Skeletal muscle tissue (tissue), 3 donors: ENCODE measurements at regions not wholly inside any gene's neighbourhood (a gene's known extent, or its start where the extent isn't known, plus 50 kb on each side); places are given as distances from the start of the nearest gene placed in this dataset.

ENCODE experiments used
- H3K27ac ChIP-seq: one replicate; pipeline ENCODE4 v1.7.0; 2013; ENCODE audit warnings: mild to moderate bottlenecking, low read depth, low read length, inconsistent platforms
- H3K27me3 ChIP-seq, 3 donors: one replicate each; pipeline ENCODE4 v1.7.0; 2013; ENCODE audit warnings: low read length in 3 of 3; ENCODE audit not compliant: control insufficient read depth in 3 of 3, insufficient read depth in 3 of 3
- H3K36me3 ChIP-seq, 3 donors: one replicate each; pipeline ENCODE4 v1.7.0; 2013; ENCODE audit warnings: low read length in 3 of 3; ENCODE audit not compliant: control insufficient read depth in 3 of 3, insufficient read depth in 3 of 3
- H3K4me1 ChIP-seq, 3 donors: one replicate each; pipeline ENCODE4 v1.7.0; 2013; ENCODE audit warnings: low read length in 3 of 3, mild to moderate bottlenecking in 3 of 3; ENCODE audit not compliant: control insufficient read depth in 3 of 3, insufficient read depth in 3 of 3
- H3K4me3 ChIP-seq, 3 donors: one replicate each; pipeline ENCODE4 v1.7.0; 2013; ENCODE audit warnings: low read length in 3 of 3
- H3K9ac ChIP-seq, 3 donors: one replicate each; pipeline ENCODE4 v1.7.0; 2013; ENCODE audit warnings: low read length in 3 of 3, mild to moderate bottlenecking in 3 of 3, moderate library complexity in 2 of 3, low read depth in 1 of 3
- H3K9me3 ChIP-seq, 3 donors: one replicate each; pipeline ENCODE4 v1.7.0; 2013; ENCODE audit warnings: low read length in 3 of 3; ENCODE audit not compliant: control insufficient read depth in 3 of 3
- donor health status: Osteomylitis.

DNA sequence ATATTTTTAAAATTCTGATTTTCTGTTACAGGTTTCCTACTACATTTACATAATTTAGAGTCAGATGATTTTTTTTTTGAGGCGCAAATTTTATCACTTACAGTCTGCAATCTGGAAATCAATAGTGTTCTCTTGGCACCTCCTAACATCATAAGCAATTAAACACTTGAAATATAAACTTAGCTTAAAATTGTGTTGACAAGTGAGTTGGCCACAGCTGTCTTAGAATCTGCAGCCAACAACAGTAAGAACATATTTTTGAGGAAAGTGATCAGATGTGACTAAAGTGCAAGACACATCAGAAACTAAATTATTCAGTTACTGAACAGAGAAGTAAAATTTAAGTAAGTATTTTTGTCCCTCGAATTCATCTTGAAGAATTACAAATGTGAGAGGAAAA lies 726.7 kb upstream of the LRATD1 start:
- no peaks in the 10 kb centered on the region for H3K9me3 ChIP-seq
- no peaks in the 10 kb centered on the region for H3K36me3 ChIP-seq
- H3K27ac ChIP-seq: no peak overlapping the region
- H3K9ac ChIP-seq: no peak overlapping the region
- H3K4me3 ChIP-seq: no peak overlapping the region
- H3K27me3 ChIP-seq: no peaks in the 10 kb centered on the region
- H3K4me1 ChIP-seq: no peaks in the 10 kb centered on the region

DNA sequence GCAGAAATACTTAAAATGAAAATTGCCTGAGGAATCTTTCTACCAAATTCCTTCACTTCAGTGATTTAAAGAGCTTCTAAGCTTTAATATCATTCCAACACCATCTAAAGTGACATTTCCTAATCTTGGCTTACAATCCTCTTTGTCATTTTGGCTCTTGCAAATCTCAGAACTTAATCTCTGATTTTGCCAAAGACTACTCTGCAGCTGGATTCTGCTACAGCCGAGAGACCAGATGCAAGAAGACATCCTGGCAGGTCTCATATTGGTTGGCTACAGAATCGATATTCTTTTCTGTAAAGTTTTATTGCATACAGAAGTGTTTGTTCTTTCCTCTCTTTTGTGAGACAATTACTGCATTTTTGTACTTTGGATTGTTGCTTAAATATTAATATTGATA lies 716.5 kb upstream of the LRATD1 start:
- Histone ChIP-seq H3K27me3 (no peaks in the 10 kb centered on the region), H3K9me3 (no peaks in the 10 kb centered on the region), H3K9ac (no peak overlapping the region), H3K36me3 (no peaks in the 10 kb centered on the region), H3K27ac (no peak overlapping the region), H3K4me3 (no peak overlapping the region), H3K4me1 (no peaks in the 10 kb centered on the region)

DNA sequence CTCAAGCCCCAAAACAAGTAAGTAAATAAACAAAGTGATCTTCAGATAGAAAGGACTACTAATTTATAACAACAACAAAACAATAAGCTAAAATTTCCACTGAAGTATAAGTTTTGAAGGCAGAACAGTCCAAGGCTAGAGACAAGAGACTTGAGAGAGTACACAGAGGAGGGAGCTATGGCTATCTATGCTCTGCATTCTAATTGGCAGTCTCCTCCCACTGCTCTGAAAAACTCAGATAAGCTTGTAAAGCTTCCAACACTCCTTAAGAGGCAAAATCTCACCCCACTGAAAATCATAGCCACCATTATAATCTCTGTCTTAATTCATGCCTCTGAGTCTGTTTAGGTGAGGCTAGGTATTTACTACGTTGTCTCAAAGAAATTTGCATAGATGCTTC lies 714.6 kb upstream of the LRATD1 start:
- Histone ChIP-seq H3K27me3 (no peaks in the 10 kb centered on the region), H3K9ac (no peak overlapping the region), H3K9me3 (no peaks in the 10 kb centered on the region), H3K36me3 (no peaks in the 10 kb centered on the region), H3K4me1 (no peaks in the 10 kb centered on the region), H3K27ac (no peak overlapping the region), H3K4me3 (no peak overlapping the region)

DNA sequence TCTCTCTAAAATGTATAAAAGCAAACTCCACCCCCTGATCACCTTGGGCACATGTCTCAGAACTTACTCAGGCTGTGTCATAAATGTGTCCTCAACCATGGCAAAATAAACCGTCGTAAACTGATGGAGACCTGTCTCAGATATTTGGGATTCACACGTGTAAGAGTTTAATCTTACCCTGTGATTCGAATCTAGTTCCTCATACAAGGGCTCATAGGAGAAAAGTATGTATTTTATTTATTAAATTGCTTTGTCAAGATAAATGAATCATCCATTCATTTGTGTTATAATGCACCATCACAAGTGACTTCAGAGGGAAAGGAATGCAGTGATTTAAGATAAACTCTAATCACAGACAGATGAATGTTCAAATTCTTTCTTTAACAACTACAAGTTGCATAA lies 712.5 kb upstream of the LRATD1 start:
- no peaks in the 10 kb centered on the region for H3K4me1 ChIP-seq
- H3K4me3 ChIP-seq: no peak overlapping the region
- no peaks in the 10 kb centered on the region for H3K9me3 ChIP-seq
- no peak overlapping the region for H3K9ac ChIP-seq
- H3K36me3 ChIP-seq: no peaks in the 10 kb centered on the region
- no peaks in the 10 kb centered on the region for H3K27me3 ChIP-seq
- no peak overlapping the region for H3K27ac ChIP-seq

DNA sequence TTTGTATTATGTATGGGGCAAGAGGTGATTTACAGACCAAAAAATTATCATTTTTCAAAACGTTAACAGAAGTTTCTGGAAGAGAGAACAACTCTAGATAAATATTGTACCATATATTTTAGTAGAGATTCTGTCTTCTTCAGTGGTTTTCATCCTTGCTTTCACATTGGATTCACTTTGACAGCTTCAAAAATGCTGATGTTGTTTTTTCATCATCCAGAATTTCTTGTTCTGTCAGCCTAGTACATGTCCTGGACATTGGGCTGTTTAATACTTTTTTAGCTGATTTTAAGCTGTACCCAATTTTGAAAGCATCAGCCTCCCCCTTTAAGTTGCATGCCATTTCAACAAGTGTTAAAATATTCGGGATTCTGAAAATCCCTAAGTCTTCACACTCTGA lies 711.3 kb upstream of the LRATD1 start:
- Histone ChIP-seq H3K27me3 (no peaks in the 10 kb centered on the region), H3K9me3 (no peaks in the 10 kb centered on the region), H3K4me1 (no peaks in the 10 kb centered on the region), H3K9ac (no peak overlapping the region), H3K36me3 (no peaks in the 10 kb centered on the region), H3K27ac (no peak overlapping the region), H3K4me3 (no peak overlapping the region)

DNA sequence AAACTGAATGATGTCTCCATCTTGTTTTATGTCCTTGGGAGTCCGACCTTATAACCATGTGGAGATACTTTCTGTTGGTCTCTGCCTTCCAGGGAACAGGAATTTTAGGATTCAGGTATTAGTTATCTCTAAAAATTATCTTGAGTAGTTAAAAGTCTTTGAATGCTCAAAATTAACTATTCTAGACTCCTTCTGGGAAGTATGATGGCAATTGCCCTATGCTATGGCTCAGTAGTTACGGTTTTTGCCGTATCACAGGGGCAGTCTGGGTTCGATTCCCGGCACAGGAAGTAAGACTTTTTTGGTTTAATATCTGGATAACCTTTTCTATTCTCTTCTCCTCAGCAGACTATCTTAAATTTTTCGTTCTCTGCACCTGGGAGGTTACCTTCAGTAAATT lies 708.7 kb upstream of the LRATD1 start:
- Histone ChIP-seq H3K27ac (no peak overlapping the region), H3K4me3 (no peak overlapping the region), H3K36me3 (no peaks in the 10 kb centered on the region), H3K27me3 (no peaks in the 10 kb centered on the region), H3K9ac (no peak overlapping the region), H3K4me1 (no peaks in the 10 kb centered on the region), H3K9me3 (no peaks in the 10 kb centered on the region)

DNA sequence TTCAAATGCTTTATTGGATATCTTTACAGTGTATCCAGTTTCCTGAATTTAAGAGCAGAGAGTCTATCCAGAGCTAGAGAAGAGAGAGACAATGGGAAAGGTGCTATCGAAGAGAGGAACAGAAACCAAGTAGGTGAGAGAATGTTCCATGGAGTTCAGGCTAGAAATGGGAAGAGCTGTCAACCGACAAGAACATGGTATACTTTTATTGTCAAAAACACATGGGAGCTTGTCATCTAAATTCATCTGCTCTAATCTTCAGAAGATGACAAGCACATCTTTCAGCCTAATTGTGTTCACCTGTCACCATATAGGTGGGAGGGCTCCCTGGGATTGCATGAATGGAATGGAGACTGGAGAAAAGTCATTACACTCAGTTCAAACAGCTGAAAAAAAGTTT lies 690.4 kb upstream of the LRATD1 start:
- H3K27ac ChIP-seq: no peak overlapping the region
- no peak overlapping the region for H3K9ac ChIP-seq
- H3K36me3 ChIP-seq: no peaks in the 10 kb centered on the region
- H3K4me1 ChIP-seq: no peaks in the 10 kb centered on the region
- H3K9me3 ChIP-seq: no peaks in the 10 kb centered on the region
- no peaks in the 10 kb centered on the region for H3K27me3 ChIP-seq
- no peak overlapping the region for H3K4me3 ChIP-seq

DNA sequence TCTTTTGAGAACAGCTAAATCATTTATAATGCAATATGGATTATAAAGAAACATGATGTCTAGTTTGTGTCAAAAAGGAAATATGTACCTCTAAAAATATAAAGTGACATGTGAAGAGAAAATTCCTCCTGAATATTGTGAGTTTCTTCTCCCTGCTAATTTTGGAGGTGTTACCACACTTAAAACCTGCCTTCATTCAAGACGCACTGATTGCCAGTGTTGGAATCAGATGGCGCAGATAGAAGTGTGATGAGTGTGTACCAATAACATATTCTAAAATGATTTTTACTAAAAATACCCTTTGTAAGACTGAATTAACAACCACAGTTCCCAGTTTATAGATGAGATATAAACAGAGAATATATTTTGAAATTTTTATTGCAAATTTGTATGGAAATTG lies 681.8 kb upstream of the LRATD1 start:
- Histone ChIP-seq H3K9me3 (no peaks in the 10 kb centered on the region), H3K9ac (no peak overlapping the region), H3K4me1 (no peaks in the 10 kb centered on the region), H3K27ac (no peak overlapping the region), H3K4me3 (no peak overlapping the region), H3K27me3 (no peaks in the 10 kb centered on the region), H3K36me3 (no peaks in the 10 kb centered on the region)

DNA sequence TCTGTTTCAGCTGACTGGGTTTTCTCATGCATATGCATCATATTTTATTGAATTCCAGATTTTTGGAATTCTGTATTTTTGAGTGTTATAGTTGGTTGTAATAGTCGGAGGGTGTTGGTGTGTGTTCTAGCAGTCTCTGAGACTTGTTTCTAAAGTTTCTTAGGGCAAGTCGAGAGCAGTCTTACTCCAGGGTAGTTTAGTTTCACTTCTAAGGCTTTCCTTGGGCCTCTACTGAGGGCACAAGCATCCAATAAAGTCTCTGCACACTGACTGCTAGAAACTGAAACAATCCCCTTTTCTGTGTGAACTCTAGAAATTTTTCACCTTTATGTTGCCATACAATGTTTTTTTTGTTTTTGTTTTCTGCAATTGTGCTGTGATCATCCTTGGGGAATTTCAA lies 663.7 kb upstream of the LRATD1 start:
- Histone ChIP-seq H3K9me3 (peaks cover 0 to 2% (median 0%) of the 10 kb centered on the region in 3 donors), H3K27ac (no peak overlapping the region), H3K27me3 (no peaks in the 10 kb centered on the region), H3K9ac (no peak overlapping the region), H3K4me1 (no peaks in the 10 kb centered on the region), H3K36me3 (no peaks in the 10 kb centered on the region), H3K4me3 (no peak overlapping the region)

DNA sequence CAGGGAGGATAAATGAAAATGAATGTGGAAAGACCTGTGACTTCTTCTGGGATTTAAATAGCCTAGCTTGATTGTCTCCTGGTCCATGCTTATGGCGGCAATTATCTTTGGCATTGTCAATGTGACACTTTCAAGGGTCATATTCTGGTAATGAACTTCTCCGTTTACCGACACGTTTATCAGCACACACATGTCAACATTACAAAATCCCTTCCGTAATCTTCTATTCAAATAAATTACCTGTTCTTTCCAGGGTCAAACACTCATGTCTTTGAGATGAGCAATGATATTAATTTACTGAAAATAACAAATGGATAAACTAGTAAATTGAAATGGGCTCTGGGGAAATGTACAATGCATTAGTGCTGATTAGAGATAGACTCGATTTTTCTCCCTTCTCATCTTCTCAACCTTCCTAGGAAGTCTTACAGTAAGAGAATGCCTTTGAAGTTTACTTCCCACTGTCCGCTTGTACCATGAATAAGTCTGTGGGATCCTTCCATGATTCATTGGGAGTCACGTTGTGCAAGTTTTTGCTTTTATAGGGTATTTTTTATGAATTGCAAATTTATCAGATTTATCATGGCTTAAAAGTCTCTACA lies 646.3 kb upstream of the LRATD1 start:
- Histone ChIP-seq H3K4me1 (no peaks in the 10 kb centered on the region), H3K9me3 (no peaks in the 10 kb centered on the region), H3K4me3 (no peak overlapping the region), H3K27ac (no peak overlapping the region), H3K27me3 (no peaks in the 10 kb centered on the region), H3K36me3 (no peaks in the 10 kb centered on the region), H3K9ac (no peak overlapping the region)

DNA sequence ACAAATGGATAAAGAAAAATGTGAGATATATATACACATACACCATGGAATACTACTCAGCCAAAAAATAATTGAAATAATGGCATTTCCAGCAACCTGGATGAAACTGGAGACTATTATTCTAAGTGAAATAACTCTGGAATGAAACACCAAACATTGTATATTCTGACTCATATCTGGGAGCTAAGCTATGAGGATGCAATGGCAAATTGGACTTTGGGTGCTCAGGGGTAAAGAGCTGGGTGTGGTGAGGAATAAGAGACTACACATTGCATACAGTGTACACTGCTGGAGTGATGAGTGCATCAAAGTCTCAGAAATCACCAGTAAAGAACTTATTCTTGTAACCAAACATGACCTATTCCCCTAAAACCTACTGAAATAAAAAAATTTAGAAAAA lies 636.0 kb upstream of the LRATD1 start:
- no peak overlapping the region for H3K4me3 ChIP-seq
- no peak overlapping the region for H3K27ac ChIP-seq
- H3K36me3 ChIP-seq: no peaks in the 10 kb centered on the region
- H3K9me3 ChIP-seq: peaks cover 0 to 2% (median 0%) of the 10 kb centered on the region in 3 donors
- no peaks in the 10 kb centered on the region for H3K27me3 ChIP-seq
- H3K9ac ChIP-seq: no peak overlapping the region
- no peaks in the 10 kb centered on the region for H3K4me1 ChIP-seq
